ENCODE measurements at regions not wholly inside any gene's neighbourhood (a gene's known extent, or its start where the extent isn't known, plus 50 kb on each side); places are given as distances from the start of the nearest gene placed in this dataset.

DNA sequence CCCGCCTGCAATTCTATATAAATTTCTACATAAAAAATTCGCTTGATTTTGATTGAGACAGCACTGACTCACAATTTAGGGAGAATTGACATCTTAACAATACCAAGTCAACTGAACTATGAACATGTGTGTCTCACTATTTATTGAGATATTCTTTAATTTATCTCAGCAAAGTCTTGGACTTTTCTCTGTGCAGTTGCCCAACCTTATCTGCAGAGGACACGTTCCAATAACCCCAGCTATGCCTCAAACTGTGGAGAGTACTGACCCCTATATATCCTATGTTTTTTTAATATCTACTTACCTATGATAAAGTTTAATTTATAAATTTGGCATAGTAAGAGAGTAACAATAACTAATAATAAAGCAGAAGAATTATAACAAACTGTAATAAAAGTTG lies 69.4 kb upstream of the PIP4K2A start:
- TF ChIP-seq, protein P1, sequence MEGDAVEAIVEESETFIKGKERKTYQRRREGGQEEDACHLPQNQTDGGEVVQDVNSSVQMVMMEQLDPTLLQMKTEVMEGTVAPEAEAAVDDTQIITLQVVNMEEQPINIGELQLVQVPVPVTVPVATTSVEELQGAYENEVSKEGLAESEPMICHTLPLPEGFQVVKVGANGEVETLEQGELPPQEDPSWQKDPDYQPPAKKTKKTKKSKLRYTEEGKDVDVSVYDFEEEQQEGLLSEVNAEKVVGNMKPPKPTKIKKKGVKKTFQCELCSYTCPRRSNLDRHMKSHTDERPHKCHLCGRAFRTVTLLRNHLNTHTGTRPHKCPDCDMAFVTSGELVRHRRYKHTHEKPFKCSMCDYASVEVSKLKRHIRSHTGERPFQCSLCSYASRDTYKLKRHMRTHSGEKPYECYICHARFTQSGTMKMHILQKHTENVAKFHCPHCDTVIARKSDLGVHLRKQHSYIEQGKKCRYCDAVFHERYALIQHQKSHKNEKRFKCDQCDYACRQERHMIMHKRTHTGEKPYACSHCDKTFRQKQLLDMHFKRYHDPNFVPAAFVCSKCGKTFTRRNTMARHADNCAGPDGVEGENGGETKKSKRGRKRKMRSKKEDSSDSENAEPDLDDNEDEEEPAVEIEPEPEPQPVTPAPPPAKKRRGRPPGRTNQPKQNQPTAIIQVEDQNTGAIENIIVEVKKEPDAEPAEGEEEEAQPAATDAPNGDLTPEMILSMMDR (IDR thresholded peaks at IDR 0.05 in 2 of 3, conservative IDR thresholded peaks at IDR 0.05 in 1 of 3; ENCODE audit: insufficient read depth in 2 of 3, low read depth in 1 of 3, low read length in 3 of 3) = no peak
- TF ChIP-seq RFX7 (CRISPR knock-in tag; IDR thresholded peaks at IDR 0.05) (no peak), KLF6 (CRISPR knock-in tag; IDR thresholded peaks at IDR 0.05; ENCODE audit: borderline replicate concordance) (no peak), JUND (IDR thresholded peaks at IDR 0.05; ENCODE audit: borderline replicate concordance, low read depth, low read length) (no peak), JUND (tag; IDR thresholded peaks at IDR 0.05; ENCODE audit: borderline replicate concordance, low read depth, low read length) (no peak), ZKSCAN1 (IDR thresholded peaks at IDR 0.05; ENCODE audit: low read depth, low read length) (no peak), PURB (CRISPR knock-in tag; IDR thresholded peaks at IDR 0.05; ENCODE audit: low read depth) (no peak), ELF2 (CRISPR knock-in tag; IDR thresholded peaks at IDR 0.05) (no peak), EGR1 (conservative IDR thresholded peaks at IDR 0.05) (no peak), POLR2A (conservative IDR thresholded peaks at IDR 0.05) (no peak), CREM (IDR thresholded peaks at IDR 0.05; ENCODE audit: low read depth) (no peak), MAFF (IDR thresholded peaks at IDR 0.05; ENCODE audit: low read length) (no peak)
- TF ChIP-seq, protein P2, sequence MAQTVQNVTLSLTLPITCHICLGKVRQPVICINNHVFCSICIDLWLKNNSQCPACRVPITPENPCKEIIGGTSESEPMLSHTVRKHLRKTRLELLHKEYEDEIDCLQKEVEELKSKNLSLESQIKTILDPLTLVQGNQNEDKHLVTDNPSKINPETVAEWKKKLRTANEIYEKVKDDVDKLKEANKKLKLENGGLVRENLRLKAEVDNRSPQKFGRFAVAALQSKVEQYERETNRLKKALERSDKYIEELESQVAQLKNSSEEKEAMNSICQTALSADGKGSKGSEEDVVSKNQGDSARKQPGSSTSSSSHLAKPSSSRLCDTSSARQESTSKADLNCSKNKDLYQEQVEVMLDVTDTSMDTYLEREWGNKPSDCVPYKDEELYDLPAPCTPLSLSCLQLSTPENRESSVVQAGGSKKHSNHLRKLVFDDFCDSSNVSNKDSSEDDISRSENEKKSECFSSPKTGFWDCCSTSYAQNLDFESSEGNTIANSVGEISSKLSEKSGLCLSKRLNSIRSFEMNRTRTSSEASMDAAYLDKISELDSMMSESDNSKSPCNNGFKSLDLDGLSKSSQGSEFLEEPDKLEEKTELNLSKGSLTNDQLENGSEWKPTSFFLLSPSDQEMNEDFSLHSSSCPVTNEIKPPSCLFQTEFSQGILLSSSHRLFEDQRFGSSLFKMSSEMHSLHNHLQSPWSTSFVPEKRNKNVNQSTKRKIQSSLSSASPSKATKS (CRISPR knock-in tag; IDR thresholded peaks at IDR 0.05) = no peak
- TF ChIP-seq, protein P3, sequence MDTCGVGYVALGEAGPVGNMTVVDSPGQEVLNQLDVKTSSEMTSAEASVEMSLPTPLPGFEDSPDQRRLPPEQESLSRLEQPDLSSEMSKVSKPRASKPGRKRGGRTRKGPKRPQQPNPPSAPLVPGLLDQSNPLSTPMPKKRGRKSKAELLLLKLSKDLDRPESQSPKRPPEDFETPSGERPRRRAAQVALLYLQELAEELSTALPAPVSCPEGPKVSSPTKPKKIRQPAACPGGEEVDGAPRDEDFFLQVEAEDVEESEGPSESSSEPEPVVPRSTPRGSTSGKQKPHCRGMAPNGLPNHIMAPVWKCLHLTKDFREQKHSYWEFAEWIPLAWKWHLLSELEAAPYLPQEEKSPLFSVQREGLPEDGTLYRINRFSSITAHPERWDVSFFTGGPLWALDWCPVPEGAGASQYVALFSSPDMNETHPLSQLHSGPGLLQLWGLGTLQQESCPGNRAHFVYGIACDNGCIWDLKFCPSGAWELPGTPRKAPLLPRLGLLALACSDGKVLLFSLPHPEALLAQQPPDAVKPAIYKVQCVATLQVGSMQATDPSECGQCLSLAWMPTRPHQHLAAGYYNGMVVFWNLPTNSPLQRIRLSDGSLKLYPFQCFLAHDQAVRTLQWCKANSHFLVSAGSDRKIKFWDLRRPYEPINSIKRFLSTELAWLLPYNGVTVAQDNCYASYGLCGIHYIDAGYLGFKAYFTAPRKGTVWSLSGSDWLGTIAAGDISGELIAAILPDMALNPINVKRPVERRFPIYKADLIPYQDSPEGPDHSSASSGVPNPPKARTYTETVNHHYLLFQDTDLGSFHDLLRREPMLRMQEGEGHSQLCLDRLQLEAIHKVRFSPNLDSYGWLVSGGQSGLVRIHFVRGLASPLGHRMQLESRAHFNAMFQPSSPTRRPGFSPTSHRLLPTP (IDR thresholded peaks at IDR 0.05; ENCODE audit: borderline replicate concordance, extremely low read depth, insufficient read length) = no peak
- TF ChIP-seq, protein P4, sequence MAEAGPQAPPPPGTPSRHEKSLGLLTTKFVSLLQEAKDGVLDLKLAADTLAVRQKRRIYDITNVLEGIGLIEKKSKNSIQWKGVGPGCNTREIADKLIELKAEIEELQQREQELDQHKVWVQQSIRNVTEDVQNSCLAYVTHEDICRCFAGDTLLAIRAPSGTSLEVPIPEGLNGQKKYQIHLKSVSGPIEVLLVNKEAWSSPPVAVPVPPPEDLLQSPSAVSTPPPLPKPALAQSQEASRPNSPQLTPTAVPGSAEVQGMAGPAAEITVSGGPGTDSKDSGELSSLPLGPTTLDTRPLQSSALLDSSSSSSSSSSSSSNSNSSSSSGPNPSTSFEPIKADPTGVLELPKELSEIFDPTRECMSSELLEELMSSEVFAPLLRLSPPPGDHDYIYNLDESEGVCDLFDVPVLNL (CRISPR knock-in tag; IDR thresholded peaks at IDR 0.05; ENCODE audit: low read depth) = no peak
